Renal pelvis (tissue), 1 donor: ENCODE measurements at regions not wholly inside any gene's neighbourhood (a gene's known extent, or its start where the extent isn't known, plus 50 kb on each side); places are given as distances from the start of the nearest gene placed in this dataset.

Experiments
- DNase-seq: peaks from one replicate; pipeline ENCODE4 v3.0.0-alpha.2; 2013

DNA sequence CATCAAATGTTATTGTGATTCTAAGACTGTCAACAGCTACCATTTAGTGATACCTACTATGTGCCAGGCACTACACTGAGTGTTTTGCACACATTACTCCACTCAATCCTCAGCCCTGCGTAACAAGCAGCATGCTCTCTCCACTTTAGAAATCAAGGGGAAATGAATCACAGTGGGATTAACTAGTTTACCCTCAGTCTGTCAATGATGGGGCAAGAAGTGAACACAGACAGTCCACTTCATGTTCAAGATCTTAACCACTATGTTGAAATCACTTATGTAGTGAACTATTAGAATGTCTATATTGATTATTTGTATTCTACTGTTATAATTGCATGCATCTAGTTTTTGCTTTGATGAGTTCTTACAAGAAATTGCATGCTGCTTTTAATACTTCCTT lies 165.3 kb downstream of the LTN1 start:
- no peak for DNase-seq

DNA sequence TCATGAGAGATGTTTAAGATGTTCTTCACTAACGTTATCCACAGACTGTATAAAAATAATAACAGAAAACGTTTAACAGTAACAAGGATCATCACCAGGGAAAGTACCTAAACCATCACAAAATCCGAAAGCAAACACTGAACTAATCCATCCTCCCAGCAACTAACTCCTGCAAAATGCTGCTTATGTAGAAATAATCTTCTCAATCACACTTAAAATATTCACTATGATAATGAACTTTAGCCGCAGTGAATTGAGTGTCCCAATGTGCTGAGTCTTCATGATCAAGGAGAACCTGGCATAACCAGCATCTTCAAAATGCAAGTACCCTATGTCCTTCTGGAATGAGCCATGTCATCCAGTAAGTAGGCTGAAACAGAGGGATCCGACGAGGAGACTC lies 166.1 kb downstream of the LTN1 start:
- DNase-seq = no peak

- DNase-seq = no peak
Observed at GRCh38 chr21:28826021-28826420, 166.7 kb downstream of the LTN1 start.

DNA sequence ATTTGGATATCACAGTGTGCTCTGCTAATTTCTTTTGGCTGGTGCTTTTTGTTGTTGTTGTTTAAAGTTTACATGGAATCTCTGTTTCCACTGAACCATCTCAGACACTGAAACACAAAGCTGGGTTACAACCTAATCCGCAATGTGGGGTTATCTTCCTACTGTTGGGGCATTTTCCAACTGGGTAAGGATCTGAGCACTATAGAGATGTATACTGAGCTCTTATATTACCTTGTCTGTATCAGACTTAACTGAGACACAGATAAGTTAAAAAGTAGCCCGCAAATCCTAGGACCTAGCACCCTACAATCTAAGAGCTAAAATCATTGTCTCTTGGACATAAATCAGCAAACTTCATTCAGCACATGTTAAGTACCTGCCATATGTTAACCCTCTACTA lies 169.2 kb downstream of the LTN1 start:
- no peak for DNase-seq

- DNase-seq = peak; percentile 84
Observed at GRCh38 chr21:28822486-28823335, 170.0 kb downstream of the LTN1 start.

GRCh38 chr21:28822123-28822399 lies 170.6 kb downstream of the LTN1 start:
- DNase-seq = no peak

DNA sequence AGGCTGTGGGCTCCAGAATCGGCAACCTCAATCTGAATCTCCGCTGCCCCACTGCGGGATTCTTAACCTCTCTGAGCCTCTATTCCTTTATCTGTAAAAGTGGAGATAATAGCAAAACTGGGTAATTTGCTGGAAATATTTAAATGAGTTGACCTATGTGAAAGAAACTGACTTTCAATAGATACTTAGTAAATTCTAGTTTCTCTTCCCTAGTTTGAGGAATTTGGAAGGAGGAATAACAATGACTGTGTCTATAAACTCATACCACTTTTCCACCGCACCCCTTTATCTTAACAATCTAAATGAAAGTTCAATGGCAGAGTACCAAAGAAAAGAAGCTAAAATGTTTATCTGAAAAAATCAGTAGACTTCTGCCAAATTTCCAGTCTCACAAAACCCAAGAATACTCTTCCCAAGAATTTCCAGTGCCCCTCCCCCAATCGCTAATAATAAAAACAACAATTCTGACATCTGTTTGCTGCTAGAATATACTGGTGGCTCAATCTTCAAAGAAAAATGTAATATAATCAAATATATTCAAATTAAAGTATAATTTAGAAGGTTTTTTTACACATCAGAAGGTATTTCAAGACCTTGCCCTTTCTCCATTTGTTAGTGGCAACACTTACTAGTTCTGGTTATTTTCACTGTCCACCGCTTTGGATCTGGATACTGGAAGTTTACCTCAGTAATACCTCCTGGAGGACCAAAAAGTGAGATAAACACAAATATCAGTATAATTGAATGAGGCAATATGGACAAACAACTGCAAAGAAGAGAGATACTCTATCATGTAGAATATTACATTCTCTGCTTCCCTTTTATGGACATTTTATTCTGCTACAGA lies 171.2 kb downstream of the LTN1 start:
- DNase-seq = peak; percentile 17

DNA sequence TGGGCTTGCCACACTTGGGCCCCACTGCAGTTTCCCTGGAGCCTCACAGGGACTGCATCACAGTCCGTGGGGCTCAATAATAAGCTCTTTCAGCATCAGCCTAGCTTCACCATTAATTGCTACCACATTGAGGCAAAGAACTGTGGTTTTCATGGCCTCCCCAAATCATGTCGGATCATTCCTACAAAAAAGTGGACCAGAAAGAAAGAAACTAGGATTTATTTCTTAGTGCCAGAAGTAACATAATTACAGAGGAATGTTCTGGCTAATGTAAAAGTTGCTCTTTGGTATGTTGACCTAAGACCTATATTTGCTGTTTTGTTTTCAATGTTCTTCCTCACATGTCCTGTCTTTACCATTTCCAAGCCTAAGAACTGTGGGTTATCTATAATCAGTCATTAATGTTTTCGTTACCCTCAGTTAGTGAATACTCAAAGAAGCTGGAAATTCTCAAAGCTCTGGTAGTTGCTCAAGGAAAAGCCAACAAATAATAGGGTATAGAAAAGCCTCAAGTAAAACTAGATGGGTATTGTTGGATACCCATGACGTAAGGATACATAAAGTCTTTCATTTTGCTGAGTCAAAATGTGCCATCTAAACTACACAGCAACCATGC lies 173.9 kb downstream of the LTN1 start:
- no peak for DNase-seq

DNA sequence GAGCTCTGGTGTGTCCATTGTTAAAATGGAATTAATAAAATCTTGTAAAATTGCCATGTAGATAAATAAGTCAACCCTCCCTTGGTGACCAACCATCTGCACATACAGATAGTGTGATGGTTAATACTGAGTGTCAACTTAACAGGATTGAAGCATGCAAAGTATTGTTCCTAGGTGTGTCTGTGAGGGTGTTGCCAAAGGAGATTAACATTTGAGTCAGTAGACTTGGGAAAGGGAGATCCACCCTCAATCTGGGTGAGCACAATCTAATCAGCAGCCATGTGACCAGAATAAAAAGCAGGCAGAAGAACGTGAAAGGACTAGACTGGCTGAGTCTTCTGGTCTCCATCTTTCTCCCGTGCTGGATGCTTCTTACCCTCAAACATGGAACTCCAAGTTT lies 174.8 kb downstream of the LTN1 start:
- DNase-seq = no peak

DNA sequence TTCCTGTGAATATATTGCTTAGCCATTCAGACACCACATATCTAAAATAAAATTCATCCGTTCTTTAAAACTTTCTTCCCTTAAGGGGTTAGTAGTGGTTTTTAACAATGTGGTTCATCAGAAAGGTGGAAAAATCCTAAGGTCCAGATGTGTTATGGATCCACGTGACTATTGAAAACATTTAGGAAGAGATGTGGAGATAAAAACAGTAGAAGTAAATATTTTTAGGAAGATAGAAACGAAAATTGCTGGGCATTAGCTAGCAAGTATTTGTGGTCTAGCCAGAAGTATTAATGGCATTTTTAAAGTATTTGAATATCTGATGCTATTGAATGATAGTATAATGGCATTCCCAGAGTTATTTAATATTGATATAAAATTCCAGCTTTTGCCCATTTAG lies 180.8 kb downstream of the LTN1 start:
- DNase-seq = no peak

- no peak for DNase-seq
Observed at GRCh38 chr21:28810826-28811524, 181.7 kb downstream of the LTN1 start.

- DNase-seq = no peak
Observed at GRCh38 chr21:28805885-28806284, 186.8 kb downstream of the LTN1 start.

DNA sequence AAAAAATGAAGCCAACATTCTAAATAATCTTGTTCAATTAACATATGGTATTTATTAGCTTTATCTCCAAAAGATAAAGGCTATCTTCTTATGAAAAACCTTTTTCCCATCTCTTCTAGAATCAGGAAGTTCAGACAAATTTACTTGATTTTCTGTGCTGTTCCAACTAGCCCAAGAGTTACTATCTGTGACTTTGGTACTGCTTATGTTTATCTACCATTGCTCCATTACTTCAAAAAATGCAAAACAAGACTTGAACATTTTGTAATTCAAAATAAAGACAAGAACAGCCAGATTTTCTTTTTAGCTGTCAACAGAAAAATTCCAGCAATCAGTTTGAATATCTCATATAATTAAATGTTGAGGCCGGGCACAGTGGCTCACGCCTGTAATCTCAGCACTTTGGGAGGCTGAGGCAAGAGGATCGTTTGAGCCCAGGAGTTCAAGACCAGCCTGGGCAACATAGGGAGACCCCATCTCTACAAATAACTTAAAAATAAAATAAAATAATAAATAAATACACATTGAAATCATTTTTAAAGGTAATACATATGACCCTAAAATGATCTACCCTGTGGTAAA lies 188.5 kb downstream of the LTN1 start:
- DNase-seq = no peak

GRCh38 chr21:28801906-28802305 lies 190.8 kb downstream of the LTN1 start:
- no peak for DNase-seq

DNA sequence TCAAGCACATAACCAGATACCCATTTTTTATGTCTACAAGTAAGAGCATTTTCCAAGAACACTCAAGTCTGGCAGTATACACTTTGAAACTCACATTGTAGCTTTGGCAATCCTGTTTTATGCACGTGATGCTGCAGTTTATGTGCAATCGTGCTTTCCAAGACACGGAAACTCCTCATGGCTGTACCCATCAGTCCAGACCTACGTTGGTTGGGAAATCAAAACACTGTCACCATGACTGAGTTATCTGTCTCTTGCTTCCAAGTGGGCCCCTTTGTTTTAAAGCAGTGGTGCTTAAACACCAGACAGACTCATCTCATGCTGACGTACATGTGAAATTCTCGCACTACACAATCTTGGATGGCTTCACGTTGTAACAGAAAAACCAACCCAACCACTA lies 192.8 kb downstream of the LTN1 start:
- no peak for DNase-seq

DNA sequence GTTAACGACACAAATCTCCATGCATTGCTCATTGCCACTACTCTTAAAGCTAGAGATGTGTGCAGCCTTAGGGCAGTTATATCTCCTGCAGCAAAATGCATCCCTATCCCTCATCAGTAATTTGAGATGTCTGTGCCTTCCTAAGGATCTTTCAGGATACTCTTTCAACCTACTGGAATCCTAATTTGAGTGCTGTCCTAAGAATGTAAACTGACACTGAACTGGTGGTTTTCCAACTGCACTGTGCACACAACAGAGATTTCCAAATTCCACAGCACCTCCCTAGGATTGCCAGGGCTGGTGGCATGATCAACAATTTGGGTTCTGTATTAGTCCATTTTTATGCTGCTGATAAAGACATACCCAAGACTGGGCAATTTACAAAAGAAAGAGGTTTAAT lies 193.9 kb downstream of the LTN1 start:
- no peak for DNase-seq

GRCh38 chr21:28795251-28795650 lies 197.4 kb downstream of the LTN1 start:
- DNase-seq = no peak

DNA sequence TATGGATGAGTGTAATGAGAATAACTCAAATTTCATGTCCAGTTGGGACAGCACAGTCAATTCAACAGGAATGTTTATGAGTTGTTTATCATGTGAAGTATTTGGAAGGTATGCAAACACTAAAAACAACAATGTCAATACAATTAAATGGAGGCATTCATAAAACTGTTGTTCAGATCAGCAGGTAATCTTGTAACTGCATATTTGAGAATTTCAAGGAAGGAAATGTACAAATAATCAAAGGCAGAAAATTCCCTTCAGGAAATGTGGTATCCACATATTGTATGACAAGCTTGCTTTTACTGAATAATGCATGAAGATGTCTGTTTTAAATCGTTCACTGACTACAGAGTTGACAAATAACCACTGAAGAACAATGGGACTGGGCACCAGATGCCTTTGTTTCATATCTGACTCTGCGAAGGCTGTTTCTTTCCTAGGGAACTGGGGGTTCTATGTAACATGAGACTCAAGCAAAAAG lies 198.3 kb downstream of the LTN1 start:
- no peak for DNase-seq

GRCh38 chr21:28793043-28793442 lies 199.6 kb downstream of the LTN1 start:
- peak; percentile 33 for DNase-seq

- DNase-seq = no peak
Observed at GRCh38 chr21:28791595-28792282, 200.9 kb downstream of the LTN1 start.

GRCh38 chr21:28790335-28790734 lies 202.3 kb downstream of the LTN1 start:
- no peak for DNase-seq
